Right atrium auricular region (tissue), 2 donors: ENCODE measurements at regions not wholly inside any gene's neighbourhood (a gene's known extent, or its start where the extent isn't known, plus 50 kb on each side); places are given as distances from the start of the nearest gene placed in this dataset.

Experiments
- DNase-seq: peaks from one replicate; pipeline ENCODE4 v3.0.0-alpha.2; 2019; ENCODE audit warnings: low spot score
- H3K27ac ChIP-seq, 2 donors: fragments of 200-600 bp; sonication (generic); 1 replicate in 1 of 2; 2 replicates in 1 of 2; pipeline ENCODE4 v1.5.1; 2016 to 2019
- H3K27me3 ChIP-seq, 2 donors: fragments of 200-600 bp; sonication (generic); one replicate each; pipeline versions ENCODE4 v1.5.1 to v1.6.0; 2017 to 2019
- H3K36me3 ChIP-seq: fragments of 200-600 bp; sonication (generic); one replicate; pipeline ENCODE4 v1.5.1; 2016
- H3K4me1 ChIP-seq, 2 donors: fragments of 200-600 bp; sonication (generic); one replicate each; pipeline versions ENCODE4 v1.5.1 to v1.6.0; 2017 to 2019
- H3K4me3 ChIP-seq, 2 donors: fragments of 200-600 bp; sonication (generic); 1 replicate in 1 of 2; 2 replicates in 1 of 2; pipeline ENCODE4 v1.5.1; 2017 to 2019; ENCODE audit warnings: mild to moderate bottlenecking in 1 of 2, moderate library complexity in 1 of 2
- H3K9me3 ChIP-seq, 2 donors: fragments of 200-600 bp; sonication (generic); one replicate each; pipeline ENCODE4 v1.5.1; 2019
- CTCF ChIP-seq, 2 donors: fragments of 200-600 bp; sonication (generic); IDR thresholded peaks; one replicate each; pipeline ENCODE4 v1.5.1; 2019; ENCODE audit warnings: antibody characterized with exemption in 2 of 2

DNA sequence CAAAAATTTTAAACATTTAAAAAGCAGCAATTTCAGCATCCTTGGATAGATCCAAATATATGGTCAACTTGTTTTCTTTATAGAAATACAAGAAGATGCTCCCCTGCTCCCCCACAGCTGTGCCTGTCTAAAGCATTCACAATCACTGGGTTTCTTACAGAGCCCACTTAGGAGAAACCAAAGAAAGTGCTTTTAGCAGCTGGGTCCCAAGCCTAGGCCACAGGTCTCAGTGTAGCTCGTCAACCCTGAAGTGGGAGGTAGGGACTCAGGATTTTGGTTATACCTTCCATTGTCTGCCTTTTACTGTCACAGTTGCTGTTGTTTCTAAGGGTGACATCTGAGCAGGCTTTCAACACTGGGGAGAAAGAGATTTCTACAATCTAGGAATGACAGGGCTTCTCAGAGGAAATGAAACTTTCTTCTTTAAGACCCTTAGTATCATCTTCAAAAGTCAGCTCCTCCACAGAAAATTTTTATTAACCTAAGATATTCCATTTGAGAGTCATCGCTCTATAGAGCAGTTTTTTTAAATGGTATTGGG, 199.3 kb upstream of the CMC1 start:
- Histone ChIP-seq H3K4me3 (no peak overlapping the region), H3K9me3 (no peaks in the 10 kb centered on the region), H3K36me3 (no peaks in the 10 kb centered on the region), H3K27ac (no peak overlapping the region), H3K4me1 (no peaks in the 10 kb centered on the region), H3K27me3 (peaks cover 0 to 5% of the 10 kb centered on the region in 2 donors)
- no peak for TF ChIP-seq CTCF (IDR thresholded peaks at IDR 0.05)
- DNase-seq: no peak

GRCh38 chr3:28042707-28043106, 198.7 kb upstream of the CMC1 start:
- no peak overlapping the region for H3K27ac ChIP-seq
- H3K4me3 ChIP-seq: no peak overlapping the region
- H3K4me1 ChIP-seq: no peaks in the 10 kb centered on the region
- no peaks in the 10 kb centered on the region for H3K36me3 ChIP-seq
- no peaks in the 10 kb centered on the region for H3K9me3 ChIP-seq
- no peak for DNase-seq
- TF ChIP-seq CTCF (IDR thresholded peaks at IDR 0.05): no peak
- peaks cover 0 to 5% of the 10 kb centered on the region in 2 donors for H3K27me3 ChIP-seq

DNA sequence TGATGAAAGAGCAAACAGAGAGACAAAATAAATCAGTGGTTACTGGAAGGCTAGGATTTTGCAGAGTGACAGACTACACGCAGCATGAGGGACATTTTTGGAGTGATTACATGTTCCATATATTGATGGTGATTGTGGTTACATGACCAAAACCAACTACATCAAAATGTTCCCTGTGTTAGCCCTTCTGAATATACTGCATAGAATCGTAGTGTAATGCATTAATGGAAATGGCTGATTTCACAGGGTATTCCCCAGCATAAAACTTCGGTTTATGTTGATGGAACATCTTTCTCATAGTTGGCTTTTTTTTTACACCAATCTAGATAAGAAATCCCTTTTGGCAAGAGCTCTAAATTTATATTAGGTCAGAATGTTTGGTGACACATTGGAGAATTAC, 191.3 kb upstream of the CMC1 start:
- Histone ChIP-seq H3K9me3 (no peaks in the 10 kb centered on the region), H3K36me3 (no peaks in the 10 kb centered on the region), H3K4me3 (no peak overlapping the region), H3K4me1 (no peaks in the 10 kb centered on the region), H3K27ac (no peak overlapping the region), H3K27me3 (no peaks in the 10 kb centered on the region)
- TF ChIP-seq CTCF (IDR thresholded peaks at IDR 0.05): no peak
- DNase-seq: no peak

GRCh38 chr3:28050885-28051284, 190.5 kb upstream of the CMC1 start:
- H3K27me3 ChIP-seq: no peaks in the 10 kb centered on the region
- no peaks in the 10 kb centered on the region for H3K36me3 ChIP-seq
- H3K9me3 ChIP-seq: no peaks in the 10 kb centered on the region
- no peak for TF ChIP-seq CTCF (IDR thresholded peaks at IDR 0.05)
- no peak overlapping the region for H3K4me3 ChIP-seq
- no peak overlapping the region for H3K27ac ChIP-seq
- H3K4me1 ChIP-seq: no peaks in the 10 kb centered on the region
- DNase-seq: no peak

GRCh38 chr3:28053759-28054158, 187.7 kb upstream of the CMC1 start:
- H3K27me3 ChIP-seq: no peaks in the 10 kb centered on the region
- no peak for DNase-seq
- TF ChIP-seq CTCF (IDR thresholded peaks at IDR 0.05): no peak
- H3K4me1 ChIP-seq: no peaks in the 10 kb centered on the region
- H3K27ac ChIP-seq: no peak overlapping the region
- no peaks in the 10 kb centered on the region for H3K36me3 ChIP-seq
- H3K4me3 ChIP-seq: no peak overlapping the region
- H3K9me3 ChIP-seq: no peaks in the 10 kb centered on the region

GRCh38 chr3:28056806-28057205, 184.6 kb upstream of the CMC1 start:
- TF ChIP-seq CTCF (IDR thresholded peaks at IDR 0.05): no peak
- Histone ChIP-seq H3K9me3 (no peaks in the 10 kb centered on the region), H3K36me3 (no peaks in the 10 kb centered on the region), H3K4me3 (no peak overlapping the region), H3K27ac (no peak overlapping the region), H3K27me3 (no peaks in the 10 kb centered on the region), H3K4me1 (no peaks in the 10 kb centered on the region)
- DNase-seq: no peak
